NCI-H1694 (cell line): ENCODE measurements at regions not wholly inside any gene's neighbourhood (a gene's known extent, or its start where the extent isn't known, plus 50 kb on each side); places are given as distances from the start of the nearest gene placed in this dataset.
A peak's percentile ranks its signal among the peaks of the same experiment; 100 is the strongest.
"Not testable (repeated sequence)": the region's sequence is repeated elsewhere in the genome, so short reads cannot be mapped to it uniquely, and the experiment has no call there.

Experiments
- DNase-seq: peaks from one replicate; lab custom pipeline; 2025; lab: John Stamatoyannopoulos, UW

GRCh38 chr9:75197561-75197960, 109.2 kb downstream of the OSTF1 start:
- DNase-seq: no peak

- no peak for DNase-seq
Measured at GRCh38 chr9:75198436-75198835, 110.1 kb downstream of the OSTF1 start.

GRCh38 chr9:75200892-75201470, 112.7 kb downstream of the OSTF1 start:
- peak; percentile 27 for DNase-seq

DNA sequence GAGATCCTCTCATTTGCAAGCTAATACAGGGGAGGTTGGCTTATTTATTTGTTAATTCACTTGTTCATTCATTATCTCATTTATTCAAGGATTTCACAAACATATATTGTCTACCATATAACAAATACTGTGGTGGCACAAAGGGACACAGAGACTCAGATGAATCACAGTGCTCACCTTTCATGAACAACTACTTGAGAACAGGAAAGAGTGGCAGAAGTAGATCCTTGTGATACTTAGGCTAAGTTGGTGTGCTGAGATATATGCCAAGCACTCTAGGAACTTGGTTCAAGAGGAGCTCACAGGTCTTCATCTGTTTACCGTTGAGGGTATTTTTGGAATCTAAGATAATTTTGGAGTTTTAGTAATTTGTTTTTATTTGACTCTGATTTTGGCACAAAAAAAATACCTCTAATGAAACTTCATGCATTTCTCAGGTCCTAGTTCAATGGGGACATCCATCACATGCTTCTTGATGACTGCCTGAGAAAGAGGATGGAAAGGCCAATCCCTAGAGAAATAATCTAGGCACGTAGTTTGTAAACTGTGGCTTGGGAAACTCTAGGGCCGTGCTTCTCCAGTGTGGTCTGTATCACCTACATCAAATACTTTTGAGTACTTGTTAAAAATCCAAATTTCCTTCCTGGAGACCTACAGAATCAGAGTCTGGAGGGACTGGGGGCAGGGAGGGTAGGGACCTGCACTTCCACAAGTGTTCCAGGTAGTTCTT, 113.3 kb downstream of the OSTF1 start:
- no peak for DNase-seq

DNA sequence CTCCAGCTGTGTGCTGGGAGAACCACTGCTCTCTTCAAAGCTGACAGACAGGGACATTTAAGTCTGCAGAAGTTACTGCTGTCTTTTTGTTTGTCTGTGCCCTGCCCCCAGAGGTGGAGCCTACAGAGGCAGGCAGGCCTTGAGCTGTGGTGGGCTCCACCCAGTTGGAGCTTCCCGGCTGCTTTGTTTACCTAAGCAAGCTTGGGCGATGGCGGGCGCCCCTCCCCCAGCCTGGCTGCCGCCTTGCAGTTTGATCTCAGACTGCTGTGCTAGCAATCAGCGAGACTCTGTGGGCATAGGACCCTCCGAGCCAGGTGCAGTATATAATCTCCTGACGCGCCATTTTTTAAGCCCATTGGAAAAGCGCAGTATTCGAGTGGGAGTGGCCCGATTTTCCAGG, 119.7 kb downstream of the OSTF1 start:
- not testable (repeated sequence) for DNase-seq

- no peak for DNase-seq
Measured at GRCh38 chr9:75210215-75210614, 121.9 kb downstream of the OSTF1 start.

- no peak for DNase-seq
Measured at GRCh38 chr9:75213765-75214164, 125.5 kb downstream of the OSTF1 start.

DNA sequence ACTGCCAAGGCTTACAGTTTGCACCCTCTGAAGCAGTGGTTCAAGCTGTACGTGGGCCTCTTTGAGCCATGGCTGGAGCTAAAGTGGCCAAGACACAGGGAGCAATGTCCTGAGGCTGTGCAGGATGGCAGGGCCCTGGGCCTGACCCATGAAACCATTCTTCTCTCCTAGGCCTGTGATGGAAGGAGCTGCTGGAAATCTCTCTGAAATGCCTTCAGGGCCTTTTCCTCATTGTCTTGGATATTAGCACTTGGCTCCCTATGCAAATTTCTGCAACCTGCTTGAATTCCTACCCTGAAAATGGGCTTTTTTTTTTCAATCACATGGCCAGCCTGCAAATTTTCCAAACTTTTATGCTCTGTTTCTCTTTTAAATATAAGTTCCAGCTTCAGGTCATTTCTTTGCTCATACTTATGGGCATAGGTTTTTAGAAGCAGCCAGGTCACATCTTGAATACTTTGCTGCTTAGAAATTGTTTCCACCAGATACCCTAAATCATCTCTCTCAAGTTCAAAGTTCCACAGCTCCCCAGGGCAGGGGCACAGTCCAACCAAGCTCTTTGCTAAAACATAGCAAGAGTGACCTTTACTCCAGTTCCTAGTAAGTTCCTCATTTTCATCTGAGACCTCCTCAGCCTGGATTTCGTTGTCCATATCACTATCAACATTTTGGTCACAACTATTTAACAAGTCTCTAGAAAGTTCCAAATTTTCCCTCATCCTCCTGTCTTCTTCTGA, 138.3 kb downstream of the OSTF1 start:
- DNase-seq: no peak

DNA sequence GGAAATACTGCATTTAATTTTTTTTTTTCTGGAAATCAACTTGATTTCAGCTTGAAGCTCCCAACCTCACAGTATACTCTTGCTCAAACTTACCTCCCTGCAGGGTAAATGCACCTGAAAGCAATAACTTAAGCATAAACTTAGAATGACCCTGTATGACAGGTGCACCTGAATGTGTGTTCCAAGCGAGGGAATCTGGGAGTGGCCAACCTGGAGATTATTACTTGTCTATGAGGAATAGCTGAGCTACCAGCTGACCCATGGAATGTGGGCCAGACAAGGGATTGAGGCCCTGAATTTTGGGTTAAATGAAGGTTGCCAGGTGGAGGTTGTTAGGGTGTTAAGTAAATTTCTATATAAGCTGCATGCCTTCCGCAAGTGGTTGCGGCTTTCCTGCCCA, 140.6 kb downstream of the OSTF1 start:
- DNase-seq: no peak

GRCh38 chr9:75229605-75230332, 141.5 kb downstream of the OSTF1 start:
- no peak for DNase-seq

DNA sequence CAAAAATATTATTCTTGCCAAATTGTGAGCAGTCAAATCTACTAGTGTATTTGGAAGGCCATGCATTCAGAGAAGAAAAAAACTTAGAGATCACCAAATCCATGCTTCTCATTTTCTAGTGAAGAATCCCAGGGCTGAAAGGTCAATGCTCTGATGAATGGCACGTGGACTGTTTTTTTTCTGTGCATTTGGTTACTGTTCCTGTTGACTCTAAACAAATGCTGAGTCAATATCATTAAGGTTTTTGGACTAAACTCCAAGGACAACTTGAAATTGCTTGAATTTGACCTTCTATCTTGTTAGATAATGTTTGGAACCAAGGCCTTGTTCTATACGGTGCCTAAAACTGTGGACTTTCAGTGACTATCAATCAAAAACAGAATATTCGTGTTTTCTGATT, 142.2 kb downstream of the OSTF1 start:
- DNase-seq: no peak

- no peak for DNase-seq
Measured at GRCh38 chr9:75231167-75231566, 142.9 kb downstream of the OSTF1 start.

DNA sequence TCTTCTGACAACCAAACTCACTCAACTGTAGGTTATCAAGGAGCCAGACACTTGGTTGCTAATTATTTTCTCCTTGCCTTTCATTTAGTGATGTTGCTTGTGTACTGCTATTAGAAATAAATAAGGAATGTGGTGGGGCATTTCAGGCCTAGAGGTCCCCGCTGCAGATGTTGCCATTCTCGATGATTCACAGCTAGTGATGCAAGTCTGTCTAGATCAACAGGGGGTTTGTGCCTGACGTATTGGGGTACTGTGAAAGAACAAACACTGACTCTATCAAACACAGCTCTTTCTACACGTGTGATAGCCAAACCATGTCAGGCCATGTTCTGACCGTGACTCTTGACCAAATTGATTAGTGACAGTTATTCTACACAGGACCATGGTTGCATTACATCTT, 144.7 kb downstream of the OSTF1 start:
- no peak for DNase-seq

GRCh38 chr9:75235632-75236031, 147.3 kb downstream of the OSTF1 start:
- no peak for DNase-seq

DNA sequence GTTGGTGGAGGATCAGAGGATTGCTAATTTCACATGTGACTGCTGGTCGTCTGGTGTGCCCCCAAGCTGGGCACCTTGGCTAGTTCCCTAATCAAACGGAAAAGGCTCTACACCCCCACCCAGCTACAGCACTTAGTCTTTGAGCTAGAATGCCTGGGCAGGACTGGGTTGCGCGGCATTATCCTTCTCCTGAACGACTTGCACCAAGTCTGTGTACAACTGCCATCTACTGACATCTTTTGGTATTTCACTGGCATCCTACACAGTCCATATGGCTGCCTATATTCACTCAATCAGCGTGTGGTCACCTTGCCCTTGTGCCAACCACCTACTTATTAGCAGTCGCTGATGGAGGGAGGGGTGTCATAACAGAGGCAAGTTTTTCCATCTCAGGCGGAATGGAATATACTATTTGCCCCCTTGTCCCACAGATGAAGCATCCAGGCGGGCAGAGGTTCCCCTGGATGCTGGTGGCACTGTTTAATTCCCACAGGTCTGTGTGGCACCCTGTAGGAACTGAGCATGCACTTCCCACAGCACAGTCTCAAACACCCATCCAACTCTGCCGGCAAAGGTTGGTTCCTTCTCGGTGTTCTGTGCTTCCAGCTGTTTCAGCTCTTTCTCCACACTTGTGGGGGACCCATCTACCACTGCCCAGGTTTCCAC, 150.1 kb downstream of the OSTF1 start:
- DNase-seq: no peak

GRCh38 chr9:75239176-75239575, 150.9 kb downstream of the OSTF1 start:
- DNase-seq: no peak

GRCh38 chr9:75242426-75242825, 154.1 kb downstream of the OSTF1 start:
- no peak for DNase-seq

DNA sequence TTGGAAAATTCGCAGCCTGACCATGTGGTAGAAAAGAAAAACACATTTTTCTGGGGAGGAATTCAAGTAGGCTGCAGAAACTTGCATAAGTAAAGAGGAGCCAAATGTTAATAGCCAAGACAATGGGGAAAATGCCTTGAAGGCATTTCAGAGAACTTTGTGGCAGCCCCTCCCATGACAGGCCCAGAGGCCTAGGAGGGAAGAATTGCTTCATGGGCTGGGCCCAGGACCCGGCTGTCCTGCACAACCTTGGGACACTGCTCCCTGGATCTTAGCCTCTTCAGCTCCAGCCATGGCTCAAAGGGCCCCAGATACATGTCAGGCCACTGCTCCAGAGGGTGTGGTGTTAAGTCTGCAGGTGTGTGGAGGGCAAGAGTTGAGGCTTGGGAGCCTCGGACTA, 158.6 kb downstream of the OSTF1 start:
- DNase-seq: no peak

GRCh38 chr9:75265525-75265972, 177.2 kb downstream of the OSTF1 start:
- DNase-seq: no peak

GRCh38 chr9:75269197-75269596, 180.9 kb downstream of the OSTF1 start:
- DNase-seq: no peak

DNA sequence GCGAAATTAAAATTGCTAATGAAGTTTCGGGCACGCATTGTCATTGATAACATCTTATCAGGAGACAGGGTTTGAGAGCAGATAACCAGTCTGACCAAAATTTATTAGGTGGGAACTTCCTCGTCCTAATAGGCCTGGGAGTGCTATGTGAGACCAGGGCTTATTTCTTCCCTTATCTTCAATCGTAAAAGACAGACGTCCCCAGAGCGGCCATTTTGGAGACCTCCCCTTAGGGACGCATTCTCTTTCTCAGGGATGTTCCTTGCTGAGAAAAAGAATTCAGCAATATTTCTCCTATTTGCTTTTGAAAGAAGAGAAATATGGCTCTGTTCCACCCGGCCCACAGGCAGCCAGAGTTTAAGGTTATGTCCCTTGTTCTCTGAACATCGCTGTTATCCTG, 184.7 kb downstream of the OSTF1 start:
- not testable (repeated sequence) for DNase-seq

- no peak for DNase-seq
Measured at GRCh38 chr9:75274781-75275180, 186.5 kb downstream of the OSTF1 start.
